KMS-11 (cell line): ENCODE measurements at regions not wholly inside any gene's neighbourhood (a gene's known extent, or its start where the extent isn't known, plus 50 kb on each side); places are given as distances from the start of the nearest gene placed in this dataset.

Source experiments
- H2AFZ ChIP-seq: fragments of 200-600 bp; sonication (generic); 2 replicates; pipeline ENCODE4 v1.6.1; 2016; ENCODE audit warnings: antibody characterized with exemption, mixed run types, low read depth
- H3K27ac ChIP-seq: fragments of 200-600 bp; sonication (generic); 2 replicates; pipeline ENCODE4 v1.6.1; 2016; ENCODE audit warnings: mild to moderate bottlenecking, mixed run types
- H3K27me3 ChIP-seq: fragments of 200-600 bp; sonication (generic); 2 replicates; pipeline ENCODE4 v1.6.1; 2017; ENCODE audit warnings: mild to moderate bottlenecking, low read depth, mixed run types, moderate library complexity; ENCODE audit not compliant: insufficient read depth
- H3K36me3 ChIP-seq: fragments of 200-600 bp; sonication (generic); 2 replicates; pipeline ENCODE4 v1.6.1; 2017; ENCODE audit warnings: mild to moderate bottlenecking, mixed run types; ENCODE audit not compliant: insufficient read depth
- H3K4me1 ChIP-seq: fragments of 200-600 bp; sonication (generic); 2 replicates; pipeline ENCODE4 v1.6.1; 2016; ENCODE audit warnings: mild to moderate bottlenecking, low read depth, mixed run types; ENCODE audit not compliant: poor library complexity, severe bottlenecking
- H3K4me2 ChIP-seq: fragments of 200-600 bp; sonication (generic); 2 replicates; pipeline ENCODE4 v1.7.0; 2016; ENCODE audit warnings: mild to moderate bottlenecking, mixed run types
- H3K4me3 ChIP-seq: fragments of 200-600 bp; sonication (generic); IDR thresholded peaks from 2 replicates; pipeline ENCODE4 v1.6.1; 2017; ENCODE audit warnings: low read depth, low read length, mixed read lengths; ENCODE audit not compliant: insufficient read depth
- H3K79me2 ChIP-seq: fragments of 200-600 bp; sonication (generic); 2 replicates; pipeline ENCODE4 v1.6.1; 2016; ENCODE audit warnings: low read depth, mixed run types; ENCODE audit not compliant: insufficient read depth
- H3K9ac ChIP-seq: fragments of 200-600 bp; sonication (generic); 2 replicates; pipeline ENCODE4 v1.6.1; 2016; ENCODE audit warnings: mild to moderate bottlenecking, mixed run types
- H4K20me1 ChIP-seq: fragments of 200-600 bp; sonication (generic); 2 replicates; pipeline ENCODE4 v1.6.1; 2016; ENCODE audit warnings: mild to moderate bottlenecking, mixed run types; ENCODE audit not compliant: insufficient read depth
- TF ChIP-seq, protein P1 (sequence below): fragments of 200-600 bp; sonication (generic); conservative IDR thresholded peaks from 2 replicates; pipeline ENCODE4 v1.6.1; 2017; ENCODE audit warnings: low read depth, mild to moderate bottlenecking, antibody characterized with exemption, low read length, moderate library complexity, mixed read lengths

DNA sequence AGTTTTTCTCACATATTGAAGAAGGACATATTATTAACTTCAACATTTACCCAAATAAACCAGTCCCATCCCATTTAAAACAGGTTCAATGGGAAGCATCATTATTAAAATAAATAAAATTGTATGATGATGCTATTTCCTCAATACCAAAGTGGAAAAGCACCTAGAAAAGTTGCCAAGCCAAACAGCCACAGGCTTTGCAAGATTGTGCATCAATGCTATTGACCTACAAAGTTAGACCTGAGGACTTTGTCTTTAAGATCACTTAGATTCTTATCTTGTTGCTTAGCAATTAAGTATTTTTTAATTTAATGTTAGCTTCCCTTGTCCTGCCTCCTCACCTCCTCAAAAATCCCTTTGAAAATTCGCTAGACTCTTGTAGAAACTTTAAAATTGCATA lies 132.1 kb downstream of the SAMD5 start:
- no peaks in the 10 kb centered on the region for H3K36me3 ChIP-seq
- H3K9ac ChIP-seq = no peak overlapping the region
- no peaks in the 10 kb centered on the region for H3K27me3 ChIP-seq
- no peak overlapping the region for H3K27ac ChIP-seq
- H4K20me1 ChIP-seq = no peaks in the 10 kb centered on the region
- no peak overlapping the region for H3K4me2 ChIP-seq
- no peak overlapping the region for H2AFZ ChIP-seq
- no peaks in the 10 kb centered on the region for H3K4me1 ChIP-seq
- TF ChIP-seq, protein P1, sequence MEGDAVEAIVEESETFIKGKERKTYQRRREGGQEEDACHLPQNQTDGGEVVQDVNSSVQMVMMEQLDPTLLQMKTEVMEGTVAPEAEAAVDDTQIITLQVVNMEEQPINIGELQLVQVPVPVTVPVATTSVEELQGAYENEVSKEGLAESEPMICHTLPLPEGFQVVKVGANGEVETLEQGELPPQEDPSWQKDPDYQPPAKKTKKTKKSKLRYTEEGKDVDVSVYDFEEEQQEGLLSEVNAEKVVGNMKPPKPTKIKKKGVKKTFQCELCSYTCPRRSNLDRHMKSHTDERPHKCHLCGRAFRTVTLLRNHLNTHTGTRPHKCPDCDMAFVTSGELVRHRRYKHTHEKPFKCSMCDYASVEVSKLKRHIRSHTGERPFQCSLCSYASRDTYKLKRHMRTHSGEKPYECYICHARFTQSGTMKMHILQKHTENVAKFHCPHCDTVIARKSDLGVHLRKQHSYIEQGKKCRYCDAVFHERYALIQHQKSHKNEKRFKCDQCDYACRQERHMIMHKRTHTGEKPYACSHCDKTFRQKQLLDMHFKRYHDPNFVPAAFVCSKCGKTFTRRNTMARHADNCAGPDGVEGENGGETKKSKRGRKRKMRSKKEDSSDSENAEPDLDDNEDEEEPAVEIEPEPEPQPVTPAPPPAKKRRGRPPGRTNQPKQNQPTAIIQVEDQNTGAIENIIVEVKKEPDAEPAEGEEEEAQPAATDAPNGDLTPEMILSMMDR = no peak
- H3K4me3 ChIP-seq = no peak overlapping the region
- no peaks in the 10 kb centered on the region for H3K79me2 ChIP-seq

DNA sequence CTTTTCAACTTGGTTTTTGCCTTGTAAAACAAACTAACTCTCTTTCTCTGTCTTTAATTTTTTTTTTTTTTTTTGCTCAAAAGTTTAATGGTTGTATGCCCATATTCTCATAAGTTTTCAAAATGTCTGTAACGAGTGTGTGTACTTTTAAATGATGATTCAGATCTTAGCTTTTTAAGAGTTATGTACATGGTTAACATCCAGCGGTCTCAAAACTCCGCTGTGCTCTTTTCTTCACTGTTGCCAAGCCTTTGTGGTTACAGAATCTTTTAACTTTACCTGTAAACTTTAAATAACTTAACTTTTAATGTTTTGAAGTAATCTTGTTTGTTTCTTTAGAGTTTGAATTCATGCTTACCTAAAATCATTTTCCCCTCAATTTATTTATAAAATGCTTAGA lies 133.0 kb downstream of the SAMD5 start:
- H3K4me2 ChIP-seq = no peak overlapping the region
- H3K9ac ChIP-seq = no peak overlapping the region
- H4K20me1 ChIP-seq = no peaks in the 10 kb centered on the region
- H3K27me3 ChIP-seq = no peaks in the 10 kb centered on the region
- no peak overlapping the region for H3K27ac ChIP-seq
- no peaks in the 10 kb centered on the region for H3K4me1 ChIP-seq
- TF ChIP-seq, protein P1 = no peak
- H3K36me3 ChIP-seq = no peaks in the 10 kb centered on the region
- no peak overlapping the region for H2AFZ ChIP-seq
- H3K4me3 ChIP-seq = no peak overlapping the region
- no peaks in the 10 kb centered on the region for H3K79me2 ChIP-seq

DNA sequence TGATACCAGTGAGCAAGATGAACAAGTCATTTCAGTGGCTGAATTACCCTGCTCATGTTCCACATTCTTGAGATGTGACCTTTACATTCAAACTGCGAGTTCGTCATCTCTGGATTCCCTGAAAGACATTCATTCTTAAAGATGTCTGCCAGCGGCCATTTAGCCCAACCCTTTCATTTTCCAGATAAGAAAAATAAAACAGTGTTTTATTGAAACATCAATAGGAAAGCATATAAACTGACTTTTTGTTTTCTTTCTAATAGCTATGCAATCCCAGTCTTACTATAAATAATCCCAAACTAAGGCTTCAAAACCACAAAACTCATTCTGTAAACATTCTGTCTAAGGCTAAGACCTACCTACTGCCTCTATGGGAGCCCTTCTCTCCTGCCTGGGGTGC lies 134.0 kb downstream of the SAMD5 start:
- TF ChIP-seq, protein P1 = no peak

DNA sequence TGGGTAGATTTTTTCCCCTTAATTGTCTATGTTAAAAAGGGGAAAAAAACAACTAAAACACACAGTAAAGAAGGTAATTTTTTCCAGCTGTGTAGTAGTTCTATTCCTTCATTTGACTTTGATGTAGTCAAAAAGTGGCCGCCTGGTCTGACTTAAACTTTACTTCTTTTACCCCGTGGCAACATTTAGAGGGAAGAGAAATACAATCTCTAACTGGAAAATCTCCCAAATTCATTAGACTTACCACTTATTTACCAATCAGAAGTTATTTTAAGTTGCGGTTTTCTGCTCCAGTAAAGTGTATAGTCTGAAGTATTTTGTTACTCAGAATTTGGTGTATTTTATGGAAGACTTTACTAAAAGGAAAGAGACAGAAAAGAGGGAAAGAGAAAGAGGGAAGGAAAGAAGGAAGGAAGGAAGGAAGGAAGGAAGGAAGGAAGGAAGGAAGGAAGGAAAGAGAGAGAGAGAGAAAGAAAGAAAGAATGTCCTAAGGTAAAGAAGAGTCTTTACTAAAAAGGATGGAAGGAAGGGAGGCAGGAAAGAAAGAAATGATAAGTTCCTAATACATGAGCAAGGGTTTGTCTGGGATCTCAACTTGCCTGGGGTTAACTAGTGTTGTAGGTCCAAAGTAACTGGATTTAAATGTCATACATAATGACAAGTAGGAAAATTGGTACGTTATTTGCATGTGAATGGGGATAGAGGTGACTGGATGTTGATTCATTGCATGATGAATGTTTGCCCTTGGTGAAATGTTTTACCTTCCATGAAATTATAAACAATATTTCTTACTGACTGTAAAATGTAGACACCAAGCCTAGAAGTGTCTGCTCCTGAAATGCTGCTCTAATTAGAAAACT lies 135.1 kb downstream of the SAMD5 start:
- Histone ChIP-seq H3K27ac (no peak overlapping the region), H3K27me3 (no peaks in the 10 kb centered on the region), H4K20me1 (no peaks in the 10 kb centered on the region), H3K9ac (no peak overlapping the region), H3K79me2 (no peaks in the 10 kb centered on the region), H3K36me3 (no peaks in the 10 kb centered on the region), H3K4me2 (no peak overlapping the region), H3K4me1 (no peaks in the 10 kb centered on the region), H3K4me3 (no peak overlapping the region), H2AFZ (no peak overlapping the region)
- TF ChIP-seq, protein P1 = no peak

More for the DNA sequence above, 134.0 kb downstream of the SAMD5 start:
- Histone ChIP-seq H3K4me1 (no peaks in the 10 kb centered on the region), H3K4me2 (no peak overlapping the region), H3K27ac (no peak overlapping the region), H4K20me1 (no peaks in the 10 kb centered on the region), H3K36me3 (no peaks in the 10 kb centered on the region), H3K27me3 (no peaks in the 10 kb centered on the region), H3K79me2 (no peaks in the 10 kb centered on the region), H3K9ac (no peak overlapping the region), H3K4me3 (no peak overlapping the region), H2AFZ (no peak overlapping the region)
